ENCODE measurements at regions not wholly inside any gene's neighbourhood (a gene's known extent, or its start where the extent isn't known, plus 50 kb on each side); places are given as distances from the start of the nearest gene placed in this dataset.

DNA sequence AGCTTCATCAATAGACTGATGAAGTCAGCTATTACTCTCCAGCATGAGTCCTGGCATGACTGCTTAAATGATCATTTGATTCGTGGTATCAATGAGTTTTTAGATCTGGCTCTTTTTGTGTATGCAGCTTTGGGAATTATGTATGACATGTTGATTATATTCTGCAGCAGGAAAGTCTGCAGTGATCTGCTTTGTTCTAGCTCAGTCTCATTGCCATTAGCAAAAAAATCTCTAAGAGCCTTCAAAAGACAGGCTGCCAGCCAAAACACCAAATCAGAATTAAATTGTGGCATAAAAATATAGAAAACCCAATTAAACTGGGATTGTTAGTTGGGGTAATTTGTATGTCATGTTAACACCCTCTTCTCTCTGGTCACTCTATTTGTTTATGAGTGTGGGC, 1021.0 kb upstream of the SEMA6D start:
- H2AFZ ChIP-seq (ENCODE audit: low read depth, low read length, severe bottlenecking): no peak overlapping the region
- H3K4me3 ChIP-seq (ENCODE audit: insufficient read depth, low read length, poor library complexity, severe bottlenecking): no peak overlapping the region
- no peak overlapping the region for H3K27ac ChIP-seq (ENCODE audit: low read depth, low read length)
- H3K9me3 ChIP-seq (ENCODE audit: insufficient read depth, low read length): no peaks in the 10 kb centered on the region
- no peaks in the 10 kb centered on the region for H4K20me1 ChIP-seq (ENCODE audit: low read depth, low read length)
- TF ChIP-seq CTCF (IDR thresholded peaks at IDR 0.05; ENCODE audit: insufficient read depth, low read length, poor library complexity, severe bottlenecking): no peak
- TF ChIP-seq EZH2phosphoT487 (conservative IDR thresholded peaks at IDR 0.05; ENCODE audit: low read length): no peak
- no peaks in the 10 kb centered on the region for H3F3A ChIP-seq (ENCODE audit: insufficient read depth)
- H3K4me2 ChIP-seq (ENCODE audit: low read depth, low read length, poor library complexity, severe bottlenecking): no peak overlapping the region
- H3K9ac ChIP-seq (ENCODE audit: low read length): no peak overlapping the region
- no peaks in the 10 kb centered on the region for H3K79me2 ChIP-seq (ENCODE audit: insufficient read depth, low read length)
- no peaks in the 10 kb centered on the region for H3K27me3 ChIP-seq (ENCODE audit: low read length)
- H3K36me3 ChIP-seq (ENCODE audit: low read length): no peaks in the 10 kb centered on the region
- no peaks in the 10 kb centered on the region for H3K9me2 ChIP-seq (replicated peaks; ENCODE audit: insufficient read depth, low read length)

- Histone ChIP-seq H3K9ac (ENCODE audit: low read length) (no peak overlapping the region), H3F3A (ENCODE audit: insufficient read depth) (no peaks in the 10 kb centered on the region), H3K27me3 (ENCODE audit: low read length) (no peaks in the 10 kb centered on the region), H3K4me3 (ENCODE audit: insufficient read depth, low read length, poor library complexity, severe bottlenecking) (no peak overlapping the region), H4K20me1 (ENCODE audit: low read depth, low read length) (no peaks in the 10 kb centered on the region), H3K27ac (ENCODE audit: low read depth, low read length) (no peak overlapping the region), H3K36me3 (ENCODE audit: low read length) (no peaks in the 10 kb centered on the region), H2AFZ (ENCODE audit: low read depth, low read length, severe bottlenecking) (no peak overlapping the region), H3K9me3 (ENCODE audit: insufficient read depth, low read length) (no peaks in the 10 kb centered on the region; the same call in 1 of the 2 replicates), H3K79me2 (ENCODE audit: insufficient read depth, low read length) (no peaks in the 10 kb centered on the region), H3K4me2 (ENCODE audit: low read depth, low read length, poor library complexity, severe bottlenecking) (no peak overlapping the region), H3K9me2 (replicated peaks; ENCODE audit: insufficient read depth, low read length) (no peaks in the 10 kb centered on the region)
- no peak for TF ChIP-seq EZH2phosphoT487 (conservative IDR thresholded peaks at IDR 0.05; ENCODE audit: low read length)
- TF ChIP-seq CTCF (IDR thresholded peaks at IDR 0.05; ENCODE audit: insufficient read depth, low read length, poor library complexity, severe bottlenecking): no peak
Observed at GRCh38 chr15:46701346-46701745, 1016.0 kb upstream of the SEMA6D start.

GRCh38 chr15:46701896-46702295, 1015.4 kb upstream of the SEMA6D start:
- H3K9me3 ChIP-seq (ENCODE audit: insufficient read depth, low read length): no peaks in the 10 kb centered on the region; the same call in 1 of the 2 replicates
- H3F3A ChIP-seq (ENCODE audit: insufficient read depth): no peaks in the 10 kb centered on the region
- H4K20me1 ChIP-seq (ENCODE audit: low read depth, low read length): no peaks in the 10 kb centered on the region
- H3K9me2 ChIP-seq (replicated peaks; ENCODE audit: insufficient read depth, low read length): no peaks in the 10 kb centered on the region
- no peak overlapping the region for H3K4me2 ChIP-seq (ENCODE audit: low read depth, low read length, poor library complexity, severe bottlenecking)
- H3K36me3 ChIP-seq (ENCODE audit: low read length): no peaks in the 10 kb centered on the region
- no peak overlapping the region for H3K4me3 ChIP-seq (ENCODE audit: insufficient read depth, low read length, poor library complexity, severe bottlenecking)
- TF ChIP-seq CTCF (IDR thresholded peaks at IDR 0.05; ENCODE audit: insufficient read depth, low read length, poor library complexity, severe bottlenecking): no peak
- no peak for TF ChIP-seq EZH2phosphoT487 (conservative IDR thresholded peaks at IDR 0.05; ENCODE audit: low read length)
- H3K27ac ChIP-seq (ENCODE audit: low read depth, low read length): no peak overlapping the region
- no peak overlapping the region for H2AFZ ChIP-seq (ENCODE audit: low read depth, low read length, severe bottlenecking)
- H3K27me3 ChIP-seq (ENCODE audit: low read length): no peaks in the 10 kb centered on the region
- H3K79me2 ChIP-seq (ENCODE audit: insufficient read depth, low read length): no peaks in the 10 kb centered on the region
- H3K9ac ChIP-seq (ENCODE audit: low read length): no peak overlapping the region

Data from SU-DHL-6 (cell line).